ENCODE measurements at regions not wholly inside any gene's neighbourhood (a gene's known extent, or its start where the extent isn't known, plus 50 kb on each side); places are given as distances from the start of the nearest gene placed in this dataset.
"Not testable (repeated sequence)": the region's sequence is repeated elsewhere in the genome, so short reads cannot be mapped to it uniquely, and the experiment has no call there.

DNA sequence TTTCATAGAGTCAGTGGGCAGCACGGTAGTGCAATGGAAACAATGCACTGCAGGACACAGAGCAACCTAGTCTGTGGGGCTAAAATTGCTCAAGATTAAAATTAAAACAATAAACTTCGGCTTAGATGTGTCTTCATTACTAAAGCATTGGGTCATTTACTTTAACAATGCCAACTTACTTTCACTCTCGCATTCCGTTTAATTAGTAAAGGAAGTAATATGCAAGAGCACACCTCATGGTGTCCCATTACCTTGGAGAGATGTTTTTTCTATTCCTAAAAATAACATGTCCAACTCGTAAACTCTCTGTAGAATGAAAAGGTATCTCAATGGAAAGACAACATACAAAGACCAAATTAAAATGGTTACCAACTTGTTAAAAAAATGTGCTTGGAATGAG is 738.4 kb downstream of the PCDH17 start:
- DNase-seq (ENCODE audit: low spot score) = no peak

GRCh38 chr13:58376349-58376748 is 744.8 kb downstream of the PCDH17 start:
- no peak for DNase-seq (ENCODE audit: low spot score)

DNA sequence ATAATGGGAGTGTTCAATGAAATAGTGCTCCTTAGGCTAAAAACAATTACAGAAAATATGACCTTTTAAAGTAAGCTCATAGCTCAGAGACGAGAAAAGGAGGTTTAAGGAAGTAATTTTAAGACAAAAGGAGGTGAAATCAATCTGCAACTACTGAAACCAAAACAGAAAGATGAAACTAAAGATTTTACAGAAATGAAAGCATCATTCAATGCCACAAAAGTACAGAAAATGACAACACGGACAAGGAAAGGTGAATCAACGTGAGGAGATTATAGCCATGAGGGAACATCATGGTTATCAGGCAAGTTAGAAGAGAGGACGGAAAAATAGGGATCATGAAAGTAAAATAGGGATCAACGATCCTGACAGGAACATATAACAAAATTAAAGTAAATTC is 745.2 kb downstream of the PCDH17 start:
- no peak for DNase-seq (ENCODE audit: low spot score)

- DNase-seq (ENCODE audit: low spot score) = no peak
Observed at GRCh38 chr13:58379221-58379620, 747.7 kb downstream of the PCDH17 start.

GRCh38 chr13:58385336-58385735 is 753.8 kb downstream of the PCDH17 start:
- DNase-seq (ENCODE audit: low spot score) = not testable (repeated sequence)

DNA sequence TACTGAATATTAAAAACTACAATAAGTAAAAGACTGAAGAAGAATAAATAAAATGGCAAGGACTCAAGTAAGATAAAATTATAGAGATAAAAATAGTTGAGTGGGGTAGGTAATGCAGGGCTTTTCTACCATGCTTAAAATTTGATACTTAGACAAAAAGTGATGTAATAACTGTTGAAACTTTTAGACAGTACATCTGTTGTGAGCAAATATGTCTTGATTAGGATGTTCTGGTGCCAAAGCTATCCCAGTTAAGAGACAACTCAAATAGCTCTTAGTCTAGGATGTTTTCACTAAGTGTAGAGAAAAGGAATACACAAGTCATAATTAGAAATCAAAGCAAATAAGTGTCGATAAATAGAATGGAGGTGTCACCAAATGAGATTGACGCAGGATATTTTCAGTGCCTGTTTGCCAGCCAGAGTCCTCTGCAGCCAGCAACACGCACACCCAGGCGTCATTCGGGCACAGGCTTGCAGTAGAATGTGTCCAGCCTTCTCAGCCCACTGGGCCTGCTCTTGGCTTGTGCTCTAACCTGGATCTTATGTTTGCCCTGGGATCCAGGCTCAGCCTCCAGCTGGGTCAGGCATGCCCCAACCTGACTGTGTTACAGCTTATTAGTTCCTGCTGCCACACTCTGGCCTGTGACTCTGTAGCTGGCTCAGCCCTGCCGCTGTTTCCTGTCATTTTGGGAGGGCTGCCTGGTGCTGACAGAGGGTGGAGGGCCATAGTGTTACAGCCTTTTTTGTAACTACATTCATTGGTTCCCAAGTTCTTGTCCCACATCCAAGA is 766.2 kb downstream of the PCDH17 start:
- no peak for DNase-seq (ENCODE audit: low spot score)

DNA sequence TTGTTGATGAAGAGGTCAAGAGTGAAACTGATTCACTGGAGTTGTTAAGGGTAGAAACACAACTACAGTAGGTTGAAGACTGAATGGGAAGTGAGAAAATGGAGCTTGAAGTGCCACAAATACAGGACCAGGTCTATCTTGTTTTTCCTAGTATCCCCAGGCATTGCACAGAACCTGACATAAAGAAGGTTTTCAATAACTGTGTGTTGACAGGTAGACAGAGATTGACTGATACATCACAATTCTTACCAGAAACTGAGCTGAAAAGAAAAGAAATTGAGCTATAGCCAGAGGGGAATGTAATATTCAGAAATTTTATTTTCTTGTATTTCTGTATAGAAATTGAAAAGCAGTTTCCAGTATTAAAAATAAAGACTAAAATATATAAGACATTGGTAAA is 767.7 kb downstream of the PCDH17 start:
- DNase-seq (ENCODE audit: low spot score) = no peak

DNA sequence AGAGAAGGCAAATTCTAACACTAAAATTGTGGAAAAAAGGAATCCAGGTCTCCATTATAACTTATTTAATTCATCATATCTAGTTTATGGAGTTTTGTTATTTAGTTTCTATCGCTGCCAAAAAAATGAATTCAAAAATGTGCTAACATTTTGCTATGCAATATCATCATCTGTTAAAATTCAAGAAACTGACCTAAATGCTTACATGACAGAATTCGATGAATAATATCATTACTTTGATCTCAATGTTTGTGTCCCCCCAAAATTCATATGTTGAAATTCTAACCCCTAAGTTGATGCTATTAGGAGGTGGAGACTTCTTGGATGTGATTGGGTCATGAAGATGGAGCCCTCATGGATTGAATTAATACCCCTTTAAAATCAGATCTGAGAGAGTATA is 775.0 kb downstream of the PCDH17 start:
- DNase-seq (ENCODE audit: low spot score) = no peak

- no peak for DNase-seq (ENCODE audit: low spot score)
Observed at GRCh38 chr13:58429917-58430316, 798.4 kb downstream of the PCDH17 start.

DNA sequence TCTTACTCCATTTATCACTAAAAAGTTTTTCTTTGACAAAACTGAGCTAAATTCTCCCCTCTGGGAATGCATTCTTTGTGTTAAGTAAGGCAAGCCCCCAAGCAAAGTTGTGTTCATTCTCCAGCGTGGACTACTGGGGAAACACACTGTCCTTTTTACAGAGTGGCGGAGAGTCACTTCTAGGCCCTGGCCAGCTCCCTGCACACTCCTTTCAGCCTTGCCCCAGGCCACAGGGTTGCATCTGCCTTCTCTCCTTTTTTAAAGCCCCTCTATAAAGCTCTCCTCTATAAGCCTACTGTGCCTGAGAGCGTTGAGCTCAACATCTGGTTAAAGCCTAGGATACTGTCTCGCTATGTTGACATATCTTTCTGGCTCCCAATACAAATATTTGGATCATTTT is 803.4 kb downstream of the PCDH17 start:
- no peak for DNase-seq (ENCODE audit: low spot score)

DNA sequence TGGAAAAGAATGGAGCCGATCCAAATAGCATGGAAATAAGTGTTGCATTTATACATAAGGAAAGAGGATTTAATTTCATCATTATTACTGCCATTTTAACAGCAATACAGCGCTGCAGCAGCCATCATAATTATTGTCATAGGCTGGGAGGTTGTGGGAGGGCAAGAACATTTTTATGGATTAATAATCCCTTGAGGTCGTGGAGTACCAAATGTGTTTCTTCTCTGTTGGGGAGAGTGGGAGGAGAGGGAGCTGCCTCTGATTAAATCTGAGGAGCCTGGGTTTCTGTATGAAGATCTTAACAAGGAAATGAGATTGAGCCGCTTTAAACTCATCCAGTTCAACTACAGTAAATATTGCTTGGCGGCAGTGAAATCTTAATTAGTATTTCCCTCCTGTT is 805.9 kb downstream of the PCDH17 start:
- DNase-seq (ENCODE audit: low spot score) = no peak

GRCh38 chr13:58446979-58447378 is 815.4 kb downstream of the PCDH17 start:
- no peak for DNase-seq (ENCODE audit: low spot score)

GRCh38 chr13:58452123-58452623 is 820.6 kb downstream of the PCDH17 start:
- no peak for DNase-seq (ENCODE audit: low spot score)

- no peak for DNase-seq (ENCODE audit: low spot score)
Observed at GRCh38 chr13:58455094-58455493, 823.5 kb downstream of the PCDH17 start.

DNA sequence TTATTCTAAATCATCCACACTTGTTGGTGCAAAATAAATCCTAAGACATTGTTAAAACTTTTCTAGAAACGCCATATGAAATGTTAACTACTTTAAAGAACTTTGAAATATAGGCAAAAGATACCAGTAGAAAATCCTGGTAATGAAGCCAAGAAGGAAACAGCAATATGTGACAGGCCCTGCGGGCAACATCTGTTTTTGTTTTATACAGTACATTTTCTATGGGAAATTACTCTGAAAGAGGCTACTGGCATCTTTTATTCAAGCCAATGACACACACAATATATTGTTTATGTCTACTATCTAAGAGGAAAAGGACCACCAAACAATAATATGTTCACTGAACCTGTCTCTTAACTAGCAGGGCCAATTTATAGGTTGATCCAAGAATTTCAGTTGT is 829.7 kb downstream of the PCDH17 start:
- no peak for DNase-seq (ENCODE audit: low spot score)

GRCh38 chr13:58463841-58464240 is 832.3 kb downstream of the PCDH17 start:
- no peak for DNase-seq (ENCODE audit: low spot score)

DNA sequence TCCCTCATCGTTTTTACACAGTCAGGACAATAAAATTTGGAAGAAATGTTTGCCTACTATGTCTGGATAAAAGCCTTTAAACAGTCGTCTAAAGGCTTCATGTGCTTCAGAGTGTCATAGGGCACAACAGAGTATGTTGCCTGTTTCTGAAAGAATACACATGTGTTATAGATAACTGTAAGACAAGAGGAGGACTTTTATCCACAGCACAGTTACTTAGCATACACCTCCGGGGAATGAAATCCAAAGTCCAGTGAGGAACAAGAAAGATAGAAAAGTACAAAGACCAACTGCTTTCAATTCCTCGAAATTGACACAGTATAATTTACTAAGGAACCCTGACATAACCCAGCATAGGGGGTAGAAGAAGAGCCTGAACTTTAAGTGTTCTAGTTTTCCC is 835.6 kb downstream of the PCDH17 start:
- no peak for DNase-seq (ENCODE audit: low spot score)

DNA sequence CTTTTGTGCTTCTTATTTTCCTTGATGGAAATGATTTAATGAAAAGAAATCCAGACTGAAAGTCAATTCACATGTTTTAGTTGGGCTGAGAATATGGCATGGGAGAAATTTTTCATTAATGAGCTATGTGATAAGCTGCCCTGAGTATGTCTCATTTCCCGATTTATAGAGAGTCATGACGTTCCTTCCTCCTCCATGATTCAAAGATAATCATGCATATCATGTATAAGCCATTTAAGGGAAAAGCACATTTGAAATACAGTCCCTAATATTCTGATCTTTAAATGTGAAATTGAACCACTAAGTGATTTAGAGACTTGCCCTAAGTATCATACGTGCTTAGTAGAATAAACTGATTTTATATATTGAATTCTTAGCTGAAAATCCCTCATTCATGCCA is 840.9 kb downstream of the PCDH17 start:
- DNase-seq (ENCODE audit: low spot score) = no peak

GRCh38 chr13:58474581-58474980 is 843.0 kb downstream of the PCDH17 start:
- no peak for DNase-seq (ENCODE audit: low spot score)

GRCh38 chr13:58476206-58476918 is 844.8 kb downstream of the PCDH17 start:
- no peak for DNase-seq (ENCODE audit: low spot score)

GRCh38 chr13:58478858-58479257 is 847.3 kb downstream of the PCDH17 start:
- DNase-seq (ENCODE audit: low spot score) = no peak

GRCh38 chr13:58480061-58480460 is 848.5 kb downstream of the PCDH17 start:
- no peak for DNase-seq (ENCODE audit: low spot score)

- DNase-seq (ENCODE audit: low spot score) = no peak
Observed at GRCh38 chr13:58488251-58488650, 856.7 kb downstream of the PCDH17 start.

Measured in left forelimb (tissue), 1 donor.